ENCODE measurements at regions not wholly inside any gene's neighbourhood (a gene's known extent, or its start where the extent isn't known, plus 50 kb on each side); places are given as distances from the start of the nearest gene placed in this dataset.

- TF ChIP-seq CTCF (IDR thresholded peaks at IDR 0.05) (no peak), POLR2A (IDR thresholded peaks at IDR 0.05) (no peak)
These were observed 147.1 kb upstream of the SESN3 start for GRCh38 chr11:95378111-95378510.
